ENCODE measurements at regions not wholly inside any gene's neighbourhood (a gene's known extent, or its start where the extent isn't known, plus 50 kb on each side); places are given as distances from the start of the nearest gene placed in this dataset.

- Histone ChIP-seq H3K9me3 (no peaks in the 10 kb centered on the region), H3K27me3 (no peaks in the 10 kb centered on the region), H3K27ac (no peak overlapping the region), H3K4me3 (no peak overlapping the region), H3K4me1 (no peaks in the 10 kb centered on the region), H3K36me3 (no peaks in the 10 kb centered on the region)
- no peak for DNase-seq (ENCODE audit: low spot score in 2 of 2)
- TF ChIP-seq EP300 (IDR thresholded peaks at IDR 0.05) (no peak), POLR2A (IDR thresholded peaks at IDR 0.05) (no peak), CTCF (IDR thresholded peaks at IDR 0.05) (no peak)
Observed at GRCh38 chr18:40450751-40451150, 1504.3 kb upstream of the PIK3C3 start.

GRCh38 chr18:40447820-40448219 lies 1507.2 kb upstream of the PIK3C3 start:
- no peaks in the 10 kb centered on the region for H3K36me3 ChIP-seq
- no peak overlapping the region for H3K4me3 ChIP-seq
- H3K27me3 ChIP-seq: no peaks in the 10 kb centered on the region
- 69 to 81% methylated on average over 1 of the region's 1 CpG for WGBS, 2 donors
- H3K9me3 ChIP-seq: no peaks in the 10 kb centered on the region
- TF ChIP-seq CTCF (IDR thresholded peaks at IDR 0.05) (no peak), EP300 (IDR thresholded peaks at IDR 0.05) (no peak), POLR2A (IDR thresholded peaks at IDR 0.05) (no peak)
- no peak for DNase-seq (ENCODE audit: low spot score in 2 of 2)
- H3K4me1 ChIP-seq: no peaks in the 10 kb centered on the region
- no peak overlapping the region for H3K27ac ChIP-seq

- no peak overlapping the region for H3K27ac ChIP-seq
- no peak overlapping the region for H3K4me3 ChIP-seq
- H3K27me3 ChIP-seq: no peaks in the 10 kb centered on the region
- WGBS, 2 donors: 90% methylated on average over 7 of the region's 7 CpGs
- H3K36me3 ChIP-seq: no peaks in the 10 kb centered on the region
- no peak for DNase-seq (ENCODE audit: low spot score in 2 of 2)
- TF ChIP-seq CTCF (IDR thresholded peaks at IDR 0.05) (no peak), POLR2A (IDR thresholded peaks at IDR 0.05) (no peak), EP300 (IDR thresholded peaks at IDR 0.05) (no peak)
- H3K4me1 ChIP-seq: no peaks in the 10 kb centered on the region
- no peaks in the 10 kb centered on the region for H3K9me3 ChIP-seq
Observed at GRCh38 chr18:40440088-40440487, 1514.9 kb upstream of the PIK3C3 start.

GRCh38 chr18:40437517-40437916 lies 1517.5 kb upstream of the PIK3C3 start:
- Histone ChIP-seq H3K27ac (no peak overlapping the region), H3K4me1 (no peaks in the 10 kb centered on the region), H3K4me3 (no peak overlapping the region), H3K27me3 (no peaks in the 10 kb centered on the region), H3K9me3 (no peaks in the 10 kb centered on the region), H3K36me3 (no peaks in the 10 kb centered on the region)
- DNase-seq (ENCODE audit: low spot score in 2 of 2): no peak
- TF ChIP-seq POLR2A (IDR thresholded peaks at IDR 0.05) (no peak), EP300 (IDR thresholded peaks at IDR 0.05) (no peak), CTCF (IDR thresholded peaks at IDR 0.05) (no peak)
- WGBS, 2 donors: 66 to 79% methylated on average over 3 of the region's 3 CpGs

GRCh38 chr18:40431071-40431985 lies 1523.7 kb upstream of the PIK3C3 start:
- Histone ChIP-seq H3K27ac (no peak overlapping the region), H3K4me3 (no peak overlapping the region), H3K9me3 (no peaks in the 10 kb centered on the region), H3K27me3 (no peaks in the 10 kb centered on the region), H3K4me1 (no peaks in the 10 kb centered on the region), H3K36me3 (no peaks in the 10 kb centered on the region)
- DNase-seq (ENCODE audit: low spot score in 2 of 2): no peak
- WGBS, 2 donors: 49 to 51% methylated on average over 6 of the region's 6 CpGs
- TF ChIP-seq CTCF (IDR thresholded peaks at IDR 0.05) (no peak), POLR2A (IDR thresholded peaks at IDR 0.05) (no peak), EP300 (IDR thresholded peaks at IDR 0.05) (no peak)
